HG03565 (cell line): ENCODE measurements at regions not wholly inside any gene's neighbourhood (a gene's known extent, or its start where the extent isn't known, plus 50 kb on each side); places are given as distances from the start of the nearest gene placed in this dataset.
A peak's percentile ranks its signal among the peaks of the same experiment; 100 is the strongest.

Source experiments
- ATAC-seq: cut with Tn5 transposase; IDR thresholded peaks from one replicate; pipeline ENCODE4 v1.9.1; 2021; ENCODE audit warnings: mild to moderate bottlenecking, moderate library complexity; ENCODE audit not compliant: unreplicated experiment

DNA sequence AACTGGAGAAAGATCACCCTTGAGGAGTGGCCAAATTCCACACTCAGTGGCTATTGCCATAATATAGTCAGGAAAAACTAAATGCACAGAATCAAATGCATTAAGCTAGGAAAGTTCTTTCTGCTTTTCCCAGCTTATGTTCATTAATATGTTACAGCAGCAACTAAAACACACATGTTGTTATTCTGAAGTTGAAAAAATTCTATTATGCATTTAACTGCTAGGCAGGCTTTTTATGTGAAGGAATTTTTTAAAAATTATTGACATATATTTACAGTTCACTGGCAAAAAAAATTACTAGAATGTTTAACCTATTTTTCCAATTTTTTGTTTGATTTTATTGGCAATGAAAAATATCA is 135.2 kb upstream of the IL12A start:
- ATAC-seq: no peak

DNA sequence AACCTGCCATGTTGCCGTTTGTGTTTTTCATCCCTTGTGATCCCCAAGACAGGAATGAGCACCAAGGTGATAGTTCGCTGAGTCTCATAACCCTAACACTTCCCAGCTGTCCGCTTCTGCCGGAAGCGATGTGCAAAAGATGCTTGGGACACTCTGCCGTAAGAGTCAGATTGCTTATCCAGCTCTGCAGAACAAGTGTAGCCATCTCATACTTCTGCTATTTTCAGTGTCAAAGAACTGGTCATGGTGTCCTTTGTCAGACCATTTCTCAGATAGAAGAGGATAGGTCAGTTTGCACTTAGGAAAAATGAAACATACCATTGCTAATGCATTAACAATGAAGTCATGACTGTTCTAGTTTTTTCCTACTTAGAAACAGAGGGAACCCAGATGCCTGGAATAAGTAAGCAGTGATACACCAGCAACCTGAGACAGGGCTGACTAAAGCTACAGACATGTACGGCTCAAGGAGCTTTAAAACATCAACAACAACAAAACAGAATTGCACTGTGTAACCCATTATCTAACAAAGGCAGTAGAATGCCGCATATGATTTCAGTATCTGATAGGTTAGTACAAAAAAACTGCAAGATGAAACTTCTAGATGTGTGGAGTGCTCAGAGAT is 134.0 kb upstream of the IL12A start:
- ATAC-seq: no peak

DNA sequence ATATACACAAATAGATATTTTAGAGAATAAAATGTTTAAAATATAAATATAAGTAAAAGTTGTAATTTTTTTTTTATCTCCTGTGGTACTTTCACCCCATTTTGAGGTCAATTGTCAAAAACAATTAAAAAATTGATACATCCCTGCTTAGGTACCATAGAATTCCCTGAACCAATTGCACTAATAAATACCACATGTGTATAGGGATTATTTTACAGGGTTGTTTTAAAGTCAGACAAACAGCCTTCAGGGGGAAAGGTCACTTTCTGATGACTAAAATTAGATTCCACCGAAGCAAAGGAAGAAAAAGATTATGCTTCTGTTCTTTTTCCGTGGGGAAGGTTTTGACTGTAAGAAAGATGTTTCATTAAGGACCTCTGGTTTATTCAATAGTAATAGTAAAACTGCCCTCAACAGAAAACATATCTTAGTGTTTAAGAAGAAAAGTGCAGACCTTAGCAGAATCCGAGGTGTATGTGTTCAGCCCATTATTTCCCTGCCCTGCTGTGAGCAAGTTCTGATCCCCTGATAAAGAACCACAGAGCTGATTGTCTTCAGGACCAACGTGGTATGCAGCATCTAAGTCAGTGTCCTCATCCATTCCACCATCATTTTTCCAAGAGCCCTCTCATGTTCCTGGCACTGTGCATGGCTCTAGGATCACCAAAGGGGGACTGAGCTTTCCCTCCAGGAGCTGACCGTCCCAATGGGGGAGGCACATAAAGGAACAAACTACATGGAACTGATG is 132.9 kb upstream of the IL12A start:
- no peak for ATAC-seq

DNA sequence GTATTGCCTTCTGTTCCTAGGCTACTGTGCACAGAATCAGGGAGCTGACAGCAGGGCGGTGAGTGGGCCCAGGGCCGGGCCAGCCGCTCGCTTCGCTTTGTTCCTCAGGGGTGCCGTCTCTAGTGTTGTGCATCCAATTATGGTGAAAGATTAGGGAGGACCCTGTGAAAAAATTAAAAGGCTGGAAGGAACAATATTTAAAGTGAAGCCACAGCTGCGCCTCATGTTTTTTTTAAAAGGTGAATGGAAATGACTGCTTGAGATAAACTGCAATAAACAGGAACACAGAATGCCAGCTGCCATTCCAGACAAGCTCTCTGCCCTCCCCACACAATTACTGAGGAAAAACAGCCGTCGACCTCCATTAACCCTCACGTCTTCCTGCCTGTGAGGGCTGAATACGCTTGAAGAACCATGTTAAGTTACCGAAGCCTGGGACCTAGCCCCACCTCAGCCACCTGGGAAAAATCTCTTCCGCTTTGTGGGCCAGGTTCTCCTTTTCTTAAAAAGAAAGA is 132.0 kb upstream of the IL12A start:
- ATAC-seq: no peak

DNA sequence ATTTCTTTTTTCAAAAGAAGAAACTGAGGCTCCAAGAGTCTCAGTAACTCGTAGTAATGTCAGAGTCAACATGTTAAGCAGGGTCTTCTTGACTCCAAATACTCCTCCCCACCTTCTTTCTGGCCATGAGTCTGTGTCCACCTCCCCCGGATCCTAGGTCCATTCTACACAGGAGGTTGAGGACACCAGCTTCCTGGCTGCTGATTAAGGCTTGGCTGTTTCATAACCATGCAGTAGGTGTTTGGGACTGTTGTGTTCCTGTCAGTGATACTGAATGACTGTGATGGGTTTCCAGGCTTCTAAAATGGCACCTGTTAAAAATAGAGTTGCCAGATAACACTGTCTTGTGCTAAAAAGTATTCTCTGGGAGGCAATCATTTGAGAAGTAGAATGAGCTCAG is 130.8 kb upstream of the IL12A start:
- ATAC-seq: no peak

DNA sequence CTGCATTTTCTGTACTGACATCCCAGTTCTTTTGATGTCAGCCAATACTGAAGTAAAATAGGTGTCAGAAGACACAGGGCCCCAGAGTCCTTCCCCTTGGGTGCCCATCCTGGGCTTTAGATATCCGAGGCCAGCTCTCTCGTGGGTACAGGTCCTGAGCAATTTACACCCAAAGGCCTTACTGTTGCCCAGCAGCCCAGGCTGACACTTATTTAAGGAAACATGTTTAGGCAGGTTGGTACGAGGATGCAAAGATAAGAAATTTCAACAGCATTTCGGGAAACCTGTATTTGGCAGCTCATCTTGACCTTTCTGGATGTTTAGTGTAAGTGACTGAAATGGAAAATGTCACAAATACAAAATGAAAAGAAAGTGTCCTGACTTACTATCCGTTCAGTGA is 130.0 kb upstream of the IL12A start:
- no peak for ATAC-seq

GRCh38 chr3:159859424-159859823 is 129.2 kb upstream of the IL12A start:
- ATAC-seq: no peak

GRCh38 chr3:159859836-159860235 is 128.8 kb upstream of the IL12A start:
- ATAC-seq: no peak

GRCh38 chr3:159860269-159861116 is 128.1 kb upstream of the IL12A start:
- no peak for ATAC-seq

GRCh38 chr3:159861369-159861987 is 127.2 kb upstream of the IL12A start:
- ATAC-seq: peak; percentile 52

- ATAC-seq: no peak
Observed at GRCh38 chr3:159865041-159865579, 123.5 kb upstream of the IL12A start.

DNA sequence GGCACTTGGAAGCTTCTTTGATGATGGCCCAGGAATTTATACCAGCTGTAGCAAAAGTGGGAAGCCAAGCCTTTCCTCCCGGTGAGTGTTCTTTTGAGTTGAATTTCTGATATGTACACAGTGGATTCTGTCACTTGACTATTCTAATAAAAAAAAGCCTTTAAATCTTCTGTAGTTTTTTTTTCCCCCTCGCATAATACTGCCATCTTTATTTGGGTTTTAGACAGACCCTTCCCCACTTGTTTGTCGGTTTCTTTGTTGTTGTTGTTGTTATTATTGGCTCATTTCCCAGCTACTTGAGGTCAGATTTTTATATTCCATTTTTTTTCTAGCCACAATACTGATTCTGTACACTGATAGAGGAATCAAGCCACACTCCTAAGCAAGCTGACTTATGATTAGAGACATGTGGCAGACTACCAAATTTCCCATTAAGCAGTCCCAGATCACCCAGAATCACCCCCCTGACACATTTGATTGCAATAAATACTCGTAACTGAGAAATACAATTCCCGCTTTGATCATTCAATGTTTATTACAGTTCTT is 122.4 kb upstream of the IL12A start:
- no peak for ATAC-seq

GRCh38 chr3:159867372-159867771 is 121.3 kb upstream of the IL12A start:
- no peak for ATAC-seq

- ATAC-seq: no peak
Observed at GRCh38 chr3:159870723-159871122, 117.9 kb upstream of the IL12A start.

- ATAC-seq: peak; percentile 53
Observed at GRCh38 chr3:159872374-159873109, 116.1 kb upstream of the IL12A start.

GRCh38 chr3:159875116-159875515 is 113.5 kb upstream of the IL12A start:
- ATAC-seq: no peak

DNA sequence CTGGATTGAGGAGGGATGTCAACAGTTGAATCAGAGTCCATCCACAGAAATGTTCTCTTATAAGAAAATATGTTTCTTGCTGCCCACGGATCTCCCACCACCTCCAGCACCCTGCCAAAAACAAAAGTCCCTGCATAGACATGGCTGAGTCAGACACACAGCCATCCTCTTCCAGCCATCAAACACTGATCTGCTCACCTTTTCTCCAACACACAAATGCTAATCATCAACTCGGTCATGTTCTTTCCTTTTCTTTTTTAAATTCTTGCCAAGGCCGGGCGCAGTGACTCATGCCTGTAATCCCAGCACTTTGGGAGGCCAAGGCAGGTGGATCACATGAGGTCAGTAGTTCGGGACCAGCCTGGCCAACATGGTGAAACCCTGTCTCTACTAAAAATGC is 110.7 kb upstream of the IL12A start:
- ATAC-seq: no peak

DNA sequence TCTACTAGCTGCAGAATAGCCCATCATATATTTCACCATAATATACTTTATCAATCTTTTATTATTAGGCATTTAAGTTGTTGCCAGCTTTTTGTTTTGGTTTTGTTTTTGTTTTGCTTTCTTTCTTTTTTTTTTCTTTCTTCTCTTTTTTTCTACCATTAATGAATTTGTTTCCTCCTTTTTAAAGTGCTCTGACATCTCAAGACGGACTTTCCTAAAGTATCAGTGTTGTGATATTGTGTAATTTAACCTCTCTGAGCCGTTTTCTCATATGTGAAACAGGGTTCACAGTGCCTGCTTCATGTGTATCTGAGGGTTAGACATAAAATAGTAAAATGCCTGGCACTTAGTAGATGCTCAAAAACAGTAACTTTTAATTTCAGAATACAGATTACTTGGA is 109.5 kb upstream of the IL12A start:
- no peak for ATAC-seq

- ATAC-seq: no peak
Observed at GRCh38 chr3:159879598-159879997, 109.0 kb upstream of the IL12A start.

DNA sequence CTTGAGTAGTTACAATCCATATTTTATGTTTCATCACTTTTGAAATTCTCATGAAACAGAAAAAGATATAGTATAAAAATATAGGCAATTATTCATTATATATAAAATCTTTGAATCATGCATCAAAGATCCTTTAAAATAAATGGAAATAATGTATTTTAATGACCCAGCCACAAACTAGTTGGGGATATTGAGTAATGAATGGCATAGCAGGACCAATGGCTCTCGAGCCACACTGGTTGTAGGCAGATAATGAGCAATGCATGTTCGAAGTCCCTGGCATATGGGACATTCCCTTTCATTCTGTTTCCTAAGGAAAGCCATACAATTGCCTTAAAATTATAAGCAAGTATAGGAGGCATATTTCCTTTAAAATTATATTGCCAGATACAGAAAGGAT is 107.4 kb upstream of the IL12A start:
- no peak for ATAC-seq
